ENCODE measurements at regions not wholly inside any gene's neighbourhood (a gene's known extent, or its start where the extent isn't known, plus 50 kb on each side); places are given as distances from the start of the nearest gene placed in this dataset.

DNA sequence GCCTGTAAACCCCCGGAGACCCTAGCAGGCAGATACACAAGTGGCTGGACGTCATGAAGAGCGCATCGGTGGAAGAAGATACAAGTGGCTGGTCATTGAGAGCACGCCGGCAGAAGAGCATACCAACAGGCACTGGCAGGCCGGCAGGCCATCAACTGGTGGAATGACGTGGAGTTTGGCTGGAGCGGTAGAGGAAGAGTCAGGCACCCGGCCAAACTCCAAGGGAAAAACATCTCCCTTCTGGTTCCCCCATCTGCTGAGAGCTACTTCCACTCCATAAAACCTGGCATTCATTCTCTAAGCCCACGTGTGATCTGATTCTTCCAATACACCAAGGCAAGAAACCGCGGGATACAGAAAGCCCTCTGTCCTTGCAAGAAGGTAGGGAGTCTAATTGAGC lies 113.4 kb upstream of the NPSR1 start:
- Histone ChIP-seq H3K27me3 (ENCODE audit: control insufficient read depth in 2 of 2, insufficient read depth in 2 of 2, low read length in 2 of 2) (no peaks in the 10 kb centered on the region), H3K9ac (ENCODE audit: insufficient read depth in 1 of 2, low read depth in 2 of 2, low read length in 2 of 2) (no peak overlapping the region), H3K4me3 (no peak overlapping the region), H3K36me3 (ENCODE audit: control insufficient read depth, insufficient read depth, low read length) (no peaks in the 10 kb centered on the region), H3K9me3 (replicated peaks; ENCODE audit: control insufficient read depth, insufficient read depth, low read depth, low read length) (no peaks in the 10 kb centered on the region), H3K79me2 (ENCODE audit: control insufficient read depth, insufficient read depth, low read length) (no peaks in the 10 kb centered on the region), H3K9me1 (ENCODE audit: control insufficient read depth, insufficient read depth, low read length) (no peaks in the 10 kb centered on the region), H3K4me1 (replicated peaks in 1 of 2; ENCODE audit: control insufficient read depth in 2 of 2, insufficient read depth in 2 of 2, low read length in 2 of 2) (no peaks in the 10 kb centered on the region), H3K4me2 (ENCODE audit: insufficient read depth, low read length) (no peak overlapping the region), H3K27ac (ENCODE audit: extremely low read depth, low read depth, low read length) (no peak overlapping the region), H2AFZ (ENCODE audit: low read depth, low read length) (no peak overlapping the region), H4K20me1 (replicated peaks; ENCODE audit: control insufficient read depth, insufficient read depth, low read length) (no peaks in the 10 kb centered on the region)
- CTCF ChIA-PET (ENCODE audit: low intra/inter-chr PET ratio): no interaction called here
- no peak for FAIRE-seq
- BruUV-seq (replicated peaks): no TSS peak
- ATAC-seq: no peak
- in situ Hi-C loops (cut with MboI) (no loop called here), intact Hi-C loops (cut with micrococcal nuclease) (no loop called here)
- POLR2A ChIA-PET: no interaction called here
- DNase-seq (ENCODE audit: extremely low read depth in 1 of 4, low spot score in 3 of 4): no peak
- 1% methylated on average over 10 of the region's 13 CpGs for WGBS (ENCODE audit: insufficient coverage, low coverage, missing lambda C conversion rate)
- TF ChIP-seq, protein P1, sequence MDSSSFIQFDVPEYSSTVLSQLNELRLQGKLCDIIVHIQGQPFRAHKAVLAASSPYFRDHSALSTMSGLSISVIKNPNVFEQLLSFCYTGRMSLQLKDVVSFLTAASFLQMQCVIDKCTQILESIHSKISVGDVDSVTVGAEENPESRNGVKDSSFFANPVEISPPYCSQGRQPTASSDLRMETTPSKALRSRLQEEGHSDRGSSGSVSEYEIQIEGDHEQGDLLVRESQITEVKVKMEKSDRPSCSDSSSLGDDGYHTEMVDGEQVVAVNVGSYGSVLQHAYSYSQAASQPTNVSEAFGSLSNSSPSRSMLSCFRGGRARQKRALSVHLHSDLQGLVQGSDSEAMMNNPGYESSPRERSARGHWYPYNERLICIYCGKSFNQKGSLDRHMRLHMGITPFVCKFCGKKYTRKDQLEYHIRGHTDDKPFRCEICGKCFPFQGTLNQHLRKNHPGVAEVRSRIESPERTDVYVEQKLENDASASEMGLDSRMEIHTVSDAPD (CRISPR knock-in tag; IDR thresholded peaks at IDR 0.05): no peak
- TF ChIP-seq SIN3B (IDR thresholded peaks at IDR 0.05; ENCODE audit: low read depth): no peak
- TF ChIP-seq, protein P2, sequence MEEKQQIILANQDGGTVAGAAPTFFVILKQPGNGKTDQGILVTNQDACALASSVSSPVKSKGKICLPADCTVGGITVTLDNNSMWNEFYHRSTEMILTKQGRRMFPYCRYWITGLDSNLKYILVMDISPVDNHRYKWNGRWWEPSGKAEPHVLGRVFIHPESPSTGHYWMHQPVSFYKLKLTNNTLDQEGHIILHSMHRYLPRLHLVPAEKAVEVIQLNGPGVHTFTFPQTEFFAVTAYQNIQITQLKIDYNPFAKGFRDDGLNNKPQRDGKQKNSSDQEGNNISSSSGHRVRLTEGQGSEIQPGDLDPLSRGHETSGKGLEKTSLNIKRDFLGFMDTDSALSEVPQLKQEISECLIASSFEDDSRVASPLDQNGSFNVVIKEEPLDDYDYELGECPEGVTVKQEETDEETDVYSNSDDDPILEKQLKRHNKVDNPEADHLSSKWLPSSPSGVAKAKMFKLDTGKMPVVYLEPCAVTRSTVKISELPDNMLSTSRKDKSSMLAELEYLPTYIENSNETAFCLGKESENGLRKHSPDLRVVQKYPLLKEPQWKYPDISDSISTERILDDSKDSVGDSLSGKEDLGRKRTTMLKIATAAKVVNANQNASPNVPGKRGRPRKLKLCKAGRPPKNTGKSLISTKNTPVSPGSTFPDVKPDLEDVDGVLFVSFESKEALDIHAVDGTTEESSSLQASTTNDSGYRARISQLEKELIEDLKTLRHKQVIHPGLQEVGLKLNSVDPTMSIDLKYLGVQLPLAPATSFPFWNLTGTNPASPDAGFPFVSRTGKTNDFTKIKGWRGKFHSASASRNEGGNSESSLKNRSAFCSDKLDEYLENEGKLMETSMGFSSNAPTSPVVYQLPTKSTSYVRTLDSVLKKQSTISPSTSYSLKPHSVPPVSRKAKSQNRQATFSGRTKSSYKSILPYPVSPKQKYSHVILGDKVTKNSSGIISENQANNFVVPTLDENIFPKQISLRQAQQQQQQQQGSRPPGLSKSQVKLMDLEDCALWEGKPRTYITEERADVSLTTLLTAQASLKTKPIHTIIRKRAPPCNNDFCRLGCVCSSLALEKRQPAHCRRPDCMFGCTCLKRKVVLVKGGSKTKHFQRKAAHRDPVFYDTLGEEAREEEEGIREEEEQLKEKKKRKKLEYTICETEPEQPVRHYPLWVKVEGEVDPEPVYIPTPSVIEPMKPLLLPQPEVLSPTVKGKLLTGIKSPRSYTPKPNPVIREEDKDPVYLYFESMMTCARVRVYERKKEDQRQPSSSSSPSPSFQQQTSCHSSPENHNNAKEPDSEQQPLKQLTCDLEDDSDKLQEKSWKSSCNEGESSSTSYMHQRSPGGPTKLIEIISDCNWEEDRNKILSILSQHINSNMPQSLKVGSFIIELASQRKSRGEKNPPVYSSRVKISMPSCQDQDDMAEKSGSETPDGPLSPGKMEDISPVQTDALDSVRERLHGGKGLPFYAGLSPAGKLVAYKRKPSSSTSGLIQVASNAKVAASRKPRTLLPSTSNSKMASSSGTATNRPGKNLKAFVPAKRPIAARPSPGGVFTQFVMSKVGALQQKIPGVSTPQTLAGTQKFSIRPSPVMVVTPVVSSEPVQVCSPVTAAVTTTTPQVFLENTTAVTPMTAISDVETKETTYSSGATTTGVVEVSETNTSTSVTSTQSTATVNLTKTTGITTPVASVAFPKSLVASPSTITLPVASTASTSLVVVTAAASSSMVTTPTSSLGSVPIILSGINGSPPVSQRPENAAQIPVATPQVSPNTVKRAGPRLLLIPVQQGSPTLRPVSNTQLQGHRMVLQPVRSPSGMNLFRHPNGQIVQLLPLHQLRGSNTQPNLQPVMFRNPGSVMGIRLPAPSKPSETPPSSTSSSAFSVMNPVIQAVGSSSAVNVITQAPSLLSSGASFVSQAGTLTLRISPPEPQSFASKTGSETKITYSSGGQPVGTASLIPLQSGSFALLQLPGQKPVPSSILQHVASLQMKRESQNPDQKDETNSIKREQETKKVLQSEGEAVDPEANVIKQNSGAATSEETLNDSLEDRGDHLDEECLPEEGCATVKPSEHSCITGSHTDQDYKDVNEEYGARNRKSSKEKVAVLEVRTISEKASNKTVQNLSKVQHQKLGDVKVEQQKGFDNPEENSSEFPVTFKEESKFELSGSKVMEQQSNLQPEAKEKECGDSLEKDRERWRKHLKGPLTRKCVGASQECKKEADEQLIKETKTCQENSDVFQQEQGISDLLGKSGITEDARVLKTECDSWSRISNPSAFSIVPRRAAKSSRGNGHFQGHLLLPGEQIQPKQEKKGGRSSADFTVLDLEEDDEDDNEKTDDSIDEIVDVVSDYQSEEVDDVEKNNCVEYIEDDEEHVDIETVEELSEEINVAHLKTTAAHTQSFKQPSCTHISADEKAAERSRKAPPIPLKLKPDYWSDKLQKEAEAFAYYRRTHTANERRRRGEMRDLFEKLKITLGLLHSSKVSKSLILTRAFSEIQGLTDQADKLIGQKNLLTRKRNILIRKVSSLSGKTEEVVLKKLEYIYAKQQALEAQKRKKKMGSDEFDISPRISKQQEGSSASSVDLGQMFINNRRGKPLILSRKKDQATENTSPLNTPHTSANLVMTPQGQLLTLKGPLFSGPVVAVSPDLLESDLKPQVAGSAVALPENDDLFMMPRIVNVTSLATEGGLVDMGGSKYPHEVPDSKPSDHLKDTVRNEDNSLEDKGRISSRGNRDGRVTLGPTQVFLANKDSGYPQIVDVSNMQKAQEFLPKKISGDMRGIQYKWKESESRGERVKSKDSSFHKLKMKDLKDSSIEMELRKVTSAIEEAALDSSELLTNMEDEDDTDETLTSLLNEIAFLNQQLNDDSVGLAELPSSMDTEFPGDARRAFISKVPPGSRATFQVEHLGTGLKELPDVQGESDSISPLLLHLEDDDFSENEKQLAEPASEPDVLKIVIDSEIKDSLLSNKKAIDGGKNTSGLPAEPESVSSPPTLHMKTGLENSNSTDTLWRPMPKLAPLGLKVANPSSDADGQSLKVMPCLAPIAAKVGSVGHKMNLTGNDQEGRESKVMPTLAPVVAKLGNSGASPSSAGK (IDR thresholded peaks at IDR 0.05): no peak
- TF ChIP-seq, protein P3, sequence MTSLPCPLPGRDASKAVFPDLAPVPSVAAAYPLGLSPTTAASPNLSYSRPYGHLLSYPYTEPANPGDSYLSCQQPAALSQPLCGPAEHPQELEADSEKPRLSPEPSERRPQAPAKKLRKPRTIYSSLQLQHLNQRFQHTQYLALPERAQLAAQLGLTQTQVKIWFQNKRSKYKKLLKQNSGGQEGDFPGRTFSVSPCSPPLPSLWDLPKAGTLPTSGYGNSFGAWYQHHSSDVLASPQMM (CRISPR knock-in tag; IDR thresholded peaks at IDR 0.05): no peak
- TF ChIP-seq ZNF431 (CRISPR knock-in tag; IDR thresholded peaks at IDR 0.05): no peak
- TF ChIP-seq, protein P4, sequence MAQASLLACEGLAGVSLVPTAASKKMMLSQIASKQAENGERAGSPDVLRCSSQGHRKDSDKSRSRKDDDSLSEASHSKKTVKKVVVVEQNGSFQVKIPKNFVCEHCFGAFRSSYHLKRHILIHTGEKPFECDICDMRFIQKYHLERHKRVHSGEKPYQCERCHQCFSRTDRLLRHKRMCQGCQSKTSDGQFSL (CRISPR knock-in tag; IDR thresholded peaks at IDR 0.05): no peak
- TF ChIP-seq, protein P4 (tag; IDR thresholded peaks at IDR 0.05): no peak
- TF ChIP-seq ZNF695 (CRISPR knock-in tag; IDR thresholded peaks at IDR 0.05): no peak
- TF ChIP-seq HOXB6 (CRISPR knock-in tag; IDR thresholded peaks at IDR 0.05; ENCODE audit: borderline replicate concordance): no peak
